Peyer's patch (tissue), 4 donors: ENCODE measurements at regions not wholly inside any gene's neighbourhood (a gene's known extent, or its start where the extent isn't known, plus 50 kb on each side); places are given as distances from the start of the nearest gene placed in this dataset.
"Not testable (repeated sequence)": the region's sequence is repeated elsewhere in the genome, so short reads cannot be mapped to it uniquely, and the experiment has no call there.

ENCODE experiments used
- DNase-seq, 3 donors: peaks; one replicate each; pipeline ENCODE4 v3.0.0-alpha.2; 2017 to 2019
- H3K27ac ChIP-seq, 4 donors: fragments of 200-600 bp; sonication (generic); one replicate each; pipeline ENCODE4 v1.5.1; 2016 to 2019
- H3K27me3 ChIP-seq, 2 donors: fragments of 200-600 bp; sonication (generic); one replicate each; pipeline ENCODE4 v1.5.1; 2019
- H3K36me3 ChIP-seq, 3 donors: fragments of 200-600 bp; sonication (generic); one replicate each; pipeline ENCODE4 v1.5.1; 2016 to 2019
- H3K4me1 ChIP-seq, 4 donors: fragments of 200-600 bp; sonication (generic); one replicate each; pipeline ENCODE4 v1.5.1; 2016 to 2019
- H3K4me3 ChIP-seq, 4 donors: fragments of 200-600 bp; sonication (generic); 1 replicate in 3 of 4; 2 replicates in 1 of 4; pipeline ENCODE4 v1.5.1; 2016 to 2019; ENCODE audit warnings: mild to moderate bottlenecking in 1 of 4
- H3K9me3 ChIP-seq, 4 donors: fragments of 200-600 bp; sonication (generic); one replicate each; pipeline ENCODE4 v1.5.1; 2016 to 2019; ENCODE audit warnings: mild to moderate bottlenecking in 1 of 4
- POLR2A ChIP-seq, 2 donors: fragments of 450-650 bp; IDR thresholded peaks; one replicate each; pipeline ENCODE4 v1.5.1; 2017; ENCODE audit warnings: antibody characterized with exemption in 2 of 2, mild to moderate bottlenecking in 2 of 2, moderate library complexity in 2 of 2
- TF ChIP-seq, protein P1 (sequence below), 6 experiments: fragments of 450-650 bp in 4 of 6; fragments of 200-600 bp in 2 of 6; sonication (generic) in 1 of 6; IDR thresholded peaks; one replicate each; pipeline ENCODE4 v1.5.1; 2017 to 2019; ENCODE audit warnings: antibody characterized with exemption in 6 of 6, mild to moderate bottlenecking in 3 of 6, moderate library complexity in 1 of 6

- H3K9me3 ChIP-seq, result no peaks in the 10 kb centered on the region
- no peak overlapping the region for H3K4me3 ChIP-seq
- no peaks in the 10 kb centered on the region for H3K4me1 ChIP-seq
- DNase-seq, result no peak
- H3K27ac ChIP-seq, result no peak overlapping the region
- H3K27me3 ChIP-seq, result no peaks in the 10 kb centered on the region
- no peak for TF ChIP-seq POLR2A (IDR thresholded peaks at IDR 0.05)
- TF ChIP-seq, protein P1, sequence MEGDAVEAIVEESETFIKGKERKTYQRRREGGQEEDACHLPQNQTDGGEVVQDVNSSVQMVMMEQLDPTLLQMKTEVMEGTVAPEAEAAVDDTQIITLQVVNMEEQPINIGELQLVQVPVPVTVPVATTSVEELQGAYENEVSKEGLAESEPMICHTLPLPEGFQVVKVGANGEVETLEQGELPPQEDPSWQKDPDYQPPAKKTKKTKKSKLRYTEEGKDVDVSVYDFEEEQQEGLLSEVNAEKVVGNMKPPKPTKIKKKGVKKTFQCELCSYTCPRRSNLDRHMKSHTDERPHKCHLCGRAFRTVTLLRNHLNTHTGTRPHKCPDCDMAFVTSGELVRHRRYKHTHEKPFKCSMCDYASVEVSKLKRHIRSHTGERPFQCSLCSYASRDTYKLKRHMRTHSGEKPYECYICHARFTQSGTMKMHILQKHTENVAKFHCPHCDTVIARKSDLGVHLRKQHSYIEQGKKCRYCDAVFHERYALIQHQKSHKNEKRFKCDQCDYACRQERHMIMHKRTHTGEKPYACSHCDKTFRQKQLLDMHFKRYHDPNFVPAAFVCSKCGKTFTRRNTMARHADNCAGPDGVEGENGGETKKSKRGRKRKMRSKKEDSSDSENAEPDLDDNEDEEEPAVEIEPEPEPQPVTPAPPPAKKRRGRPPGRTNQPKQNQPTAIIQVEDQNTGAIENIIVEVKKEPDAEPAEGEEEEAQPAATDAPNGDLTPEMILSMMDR (IDR thresholded peaks at IDR 0.05), result no peak
- H3K36me3 ChIP-seq, result no peaks in the 10 kb centered on the region
These were observed 193.4 kb upstream of the NUDT12 start for GRCh38 chr5:103755974-103756373.

- Histone ChIP-seq H3K9me3 (no peaks in the 10 kb centered on the region), H3K27me3 (no peaks in the 10 kb centered on the region), H3K27ac (no peak overlapping the region), H3K36me3 (no peaks in the 10 kb centered on the region), H3K4me1 (no peaks in the 10 kb centered on the region), H3K4me3 (no peak overlapping the region)
- TF ChIP-seq, protein P1 (IDR thresholded peaks at IDR 0.05), result no peak
- no peak for TF ChIP-seq POLR2A (IDR thresholded peaks at IDR 0.05)
- no peak for DNase-seq
These were observed 182.9 kb upstream of the NUDT12 start for GRCh38 chr5:103745353-103746065.

DNA sequence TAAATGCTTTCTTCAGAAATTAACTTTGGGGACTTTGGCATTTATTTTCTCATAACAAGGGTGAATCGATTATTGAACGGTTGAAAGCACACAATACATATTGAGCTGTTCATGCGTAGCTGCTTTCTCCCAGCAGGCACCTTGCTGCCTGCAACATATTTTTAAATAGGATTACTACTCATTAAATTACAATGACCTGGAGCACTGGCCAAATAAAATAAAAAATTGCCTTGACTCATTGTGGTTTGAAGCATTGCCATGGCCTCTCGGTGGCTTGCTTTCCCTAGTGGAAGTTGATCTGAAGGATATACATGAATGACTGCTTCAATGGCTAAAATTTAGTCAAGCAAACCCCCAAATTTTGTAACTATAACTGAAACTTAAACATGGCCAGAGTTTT is 181.6 kb upstream of the NUDT12 start:
- no peaks in the 10 kb centered on the region for H3K27me3 ChIP-seq
- no peaks in the 10 kb centered on the region for H3K36me3 ChIP-seq
- no peak overlapping the region for H3K27ac ChIP-seq
- H3K9me3 ChIP-seq, result no peaks in the 10 kb centered on the region
- DNase-seq, result no peak
- H3K4me3 ChIP-seq, result no peak overlapping the region
- TF ChIP-seq POLR2A (IDR thresholded peaks at IDR 0.05), result no peak
- TF ChIP-seq, protein P1 (IDR thresholded peaks at IDR 0.05), result no peak
- H3K4me1 ChIP-seq, result no peaks in the 10 kb centered on the region

GRCh38 chr5:103743421-103743820 is 180.8 kb upstream of the NUDT12 start:
- Histone ChIP-seq H3K36me3 (no peaks in the 10 kb centered on the region), H3K27ac (no peak overlapping the region), H3K9me3 (no peaks in the 10 kb centered on the region), H3K4me3 (no peak overlapping the region), H3K4me1 (no peaks in the 10 kb centered on the region), H3K27me3 (no peaks in the 10 kb centered on the region)
- TF ChIP-seq POLR2A (IDR thresholded peaks at IDR 0.05), result no peak
- TF ChIP-seq, protein P1 (IDR thresholded peaks at IDR 0.05), result no peak
- DNase-seq, result no peak

- Histone ChIP-seq H3K4me1 (no peaks in the 10 kb centered on the region), H3K9me3 (no peaks in the 10 kb centered on the region), H3K4me3 (no peak overlapping the region), H3K36me3 (no peaks in the 10 kb centered on the region), H3K27me3 (no peaks in the 10 kb centered on the region), H3K27ac (no peak overlapping the region)
- no peak for DNase-seq
- TF ChIP-seq POLR2A (IDR thresholded peaks at IDR 0.05), result no peak
- TF ChIP-seq, protein P1 (IDR thresholded peaks at IDR 0.05), result no peak
These were observed 179.4 kb upstream of the NUDT12 start for GRCh38 chr5:103741984-103742383.

GRCh38 chr5:103736343-103736742 is 173.8 kb upstream of the NUDT12 start:
- H3K36me3 ChIP-seq, H3K27ac ChIP-seq, H3K9me3 ChIP-seq, H3K4me3 ChIP-seq, DNase-seq, H3K4me1 ChIP-seq, H3K27me3 ChIP-seq: not testable (repeated sequence)
